HG03103 (cell line): ENCODE measurements at regions not wholly inside any gene's neighbourhood (a gene's known extent, or its start where the extent isn't known, plus 50 kb on each side); places are given as distances from the start of the nearest gene placed in this dataset.

Experiments used
- ATAC-seq: cut with Tn5 transposase; IDR thresholded peaks from one replicate; pipeline ENCODE4 v1.9.1; 2021; ENCODE audit warnings: low read depth; ENCODE audit not compliant: unreplicated experiment

GRCh38 chr2:150141226-150142001 lies 346.1 kb downstream of the RND3 start:
- ATAC-seq: no peak

GRCh38 chr2:150140777-150141176 lies 346.7 kb downstream of the RND3 start:
- ATAC-seq: no peak

- ATAC-seq: no peak
Observed at GRCh38 chr2:150138587-150138986, 348.9 kb downstream of the RND3 start.

- ATAC-seq: no peak
Observed at GRCh38 chr2:150137338-150138069, 350.0 kb downstream of the RND3 start.

- ATAC-seq: no peak
Observed at GRCh38 chr2:150136893-150137292, 350.6 kb downstream of the RND3 start.

- no peak for ATAC-seq
Observed at GRCh38 chr2:150136401-150136800, 351.1 kb downstream of the RND3 start.

GRCh38 chr2:150135223-150135883 lies 352.1 kb downstream of the RND3 start:
- no peak for ATAC-seq

GRCh38 chr2:150134223-150134857 lies 353.1 kb downstream of the RND3 start:
- ATAC-seq: no peak

GRCh38 chr2:150133623-150134022 lies 353.8 kb downstream of the RND3 start:
- peak; percentile 97 for ATAC-seq

GRCh38 chr2:150129921-150130575 lies 357.4 kb downstream of the RND3 start:
- ATAC-seq: no peak

- ATAC-seq: no peak
Observed at GRCh38 chr2:150127995-150128394, 359.5 kb downstream of the RND3 start.

- no peak for ATAC-seq
Observed at GRCh38 chr2:150127346-150127990, 360.0 kb downstream of the RND3 start.

- no peak for ATAC-seq
Observed at GRCh38 chr2:150126839-150127238, 360.6 kb downstream of the RND3 start.

- no peak for ATAC-seq
Observed at GRCh38 chr2:150126143-150126740, 361.2 kb downstream of the RND3 start.

- no peak for ATAC-seq
Observed at GRCh38 chr2:150125708-150126107, 361.8 kb downstream of the RND3 start.

GRCh38 chr2:150125188-150125587 lies 362.3 kb downstream of the RND3 start:
- ATAC-seq: no peak

GRCh38 chr2:150124739-150125138 lies 362.7 kb downstream of the RND3 start:
- no peak for ATAC-seq

- no peak for ATAC-seq
Observed at GRCh38 chr2:150122871-150123613, 364.4 kb downstream of the RND3 start.

GRCh38 chr2:150122156-150122555 lies 365.3 kb downstream of the RND3 start:
- no peak for ATAC-seq
